Fibroblast of lung (primary cell): ENCODE measurements at regions not wholly inside any gene's neighbourhood (a gene's known extent, or its start where the extent isn't known, plus 50 kb on each side); places are given as distances from the start of the nearest gene placed in this dataset.
A peak's percentile ranks its signal among the peaks of the same experiment; 100 is the strongest.

Source experiments
- DNase-seq, 2 donors: peaks; one replicate each; pipeline versions ENCODE4 v3.0.0 to v3.0.0-alpha.2; 2010; ENCODE audit warnings: low read depth in 2 of 2
- H2AFZ ChIP-seq: 2 replicates; pipeline ENCODE4 v1.5.1; 2012; ENCODE audit warnings: low read length, control low read depth, inconsistent platforms
- H3K27ac ChIP-seq: 2 replicates; pipeline ENCODE4 v1.5.1; 2011; ENCODE audit warnings: low read length, control low read depth; ENCODE audit not compliant: insufficient read depth
- H3K27me3 ChIP-seq: 2 replicates; pipeline ENCODE4 v1.5.1; 2011; ENCODE audit warnings: mild to moderate bottlenecking, low read length; ENCODE audit not compliant: control insufficient read depth, insufficient read depth
- H3K36me3 ChIP-seq: 2 replicates; pipeline ENCODE4 v1.5.1; 2011; ENCODE audit warnings: low read length; ENCODE audit not compliant: control insufficient read depth, insufficient read depth
- H3K4me1 ChIP-seq: 2 replicates; pipeline ENCODE4 v1.5.1; 2011; ENCODE audit warnings: low read length; ENCODE audit not compliant: control insufficient read depth, insufficient read depth; ENCODE audit errors: extremely low read depth
- H3K4me2 ChIP-seq: 2 replicates; pipeline ENCODE4 v1.5.1; 2011; ENCODE audit warnings: low read length, control low read depth; ENCODE audit not compliant: insufficient read depth; ENCODE audit errors: extremely low read depth
- H3K4me3 ChIP-seq, 4 experiments: fragments of 200-600 bp in 1 of 4; sonication (generic) in 1 of 4; replicated peaks in 1 of 4; 2 replicates each; pipeline ENCODE4 v1.5.1; 2011 to 2016; ENCODE audit warnings: low read length in 4 of 4, low read depth in 3 of 4, mild to moderate bottlenecking in 3 of 4, control low read depth in 2 of 4, inconsistent platforms in 1 of 4, mixed read lengths in 1 of 4; ENCODE audit not compliant: insufficient read depth in 1 of 4; ENCODE audit errors: control extremely low read depth in 1 of 4
- H3K79me2 ChIP-seq: 2 replicates; pipeline ENCODE4 v1.5.1; 2012; ENCODE audit warnings: mild to moderate bottlenecking, low read length, inconsistent platforms; ENCODE audit not compliant: control insufficient read depth, insufficient read depth
- H3K9ac ChIP-seq: 2 replicates; pipeline ENCODE4 v1.5.1; 2011; ENCODE audit warnings: mild to moderate bottlenecking, low read length, control low read depth; ENCODE audit not compliant: insufficient read depth
- H3K9me3 ChIP-seq: 2 replicates; pipeline ENCODE4 v1.5.1; 2012; ENCODE audit warnings: low read depth, low read length; ENCODE audit not compliant: control insufficient read depth, insufficient read depth
- H4K20me1 ChIP-seq: 2 replicates; pipeline ENCODE4 v1.5.1; 2011; ENCODE audit warnings: low read length; ENCODE audit not compliant: control insufficient read depth, insufficient read depth; ENCODE audit errors: extremely low read depth
- EZH2 ChIP-seq: IDR thresholded peaks from 2 replicates; pipeline ENCODE4 v1.5.1; 2012; ENCODE audit warnings: low read length, control low read depth, mild to moderate bottlenecking; ENCODE audit errors: missing control alignments
- TF ChIP-seq, protein P1 (sequence below), 2 donors: IDR thresholded peaks in 1 of 2; conservative IDR thresholded peaks in 1 of 2; 1 replicate in 1 of 2; 2 replicates in 1 of 2; pipeline ENCODE4 v1.5.1; 2011 to 2012; ENCODE audit warnings: low read length in 2 of 2, control low read depth in 1 of 2, inconsistent platforms in 1 of 2, low read depth in 1 of 2, mild to moderate bottlenecking in 1 of 2

GRCh38 chr10:2117641-2118040 is 380.3 kb upstream of the ADARB2 start:
- H3K4me1 ChIP-seq = no peaks in the 10 kb centered on the region
- H4K20me1 ChIP-seq = no peaks in the 10 kb centered on the region
- no peak overlapping the region for H2AFZ ChIP-seq
- H3K9me3 ChIP-seq = no peaks in the 10 kb centered on the region
- H3K27me3 ChIP-seq = no peaks in the 10 kb centered on the region
- no peak overlapping the region for H3K4me2 ChIP-seq
- H3K79me2 ChIP-seq = no peaks in the 10 kb centered on the region
- TF ChIP-seq, protein P1, sequence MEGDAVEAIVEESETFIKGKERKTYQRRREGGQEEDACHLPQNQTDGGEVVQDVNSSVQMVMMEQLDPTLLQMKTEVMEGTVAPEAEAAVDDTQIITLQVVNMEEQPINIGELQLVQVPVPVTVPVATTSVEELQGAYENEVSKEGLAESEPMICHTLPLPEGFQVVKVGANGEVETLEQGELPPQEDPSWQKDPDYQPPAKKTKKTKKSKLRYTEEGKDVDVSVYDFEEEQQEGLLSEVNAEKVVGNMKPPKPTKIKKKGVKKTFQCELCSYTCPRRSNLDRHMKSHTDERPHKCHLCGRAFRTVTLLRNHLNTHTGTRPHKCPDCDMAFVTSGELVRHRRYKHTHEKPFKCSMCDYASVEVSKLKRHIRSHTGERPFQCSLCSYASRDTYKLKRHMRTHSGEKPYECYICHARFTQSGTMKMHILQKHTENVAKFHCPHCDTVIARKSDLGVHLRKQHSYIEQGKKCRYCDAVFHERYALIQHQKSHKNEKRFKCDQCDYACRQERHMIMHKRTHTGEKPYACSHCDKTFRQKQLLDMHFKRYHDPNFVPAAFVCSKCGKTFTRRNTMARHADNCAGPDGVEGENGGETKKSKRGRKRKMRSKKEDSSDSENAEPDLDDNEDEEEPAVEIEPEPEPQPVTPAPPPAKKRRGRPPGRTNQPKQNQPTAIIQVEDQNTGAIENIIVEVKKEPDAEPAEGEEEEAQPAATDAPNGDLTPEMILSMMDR (conservative IDR thresholded peaks at IDR 0.05 in 1 of 2, IDR thresholded peaks at IDR 0.05 in 1 of 2; ENCODE audit: low read depth in 1 of 2, low read length in 2 of 2) = no peak
- TF ChIP-seq EZH2 = no peak
- H3K36me3 ChIP-seq = no peaks in the 10 kb centered on the region
- no peak overlapping the region for H3K27ac ChIP-seq
- no peak overlapping the region for H3K4me3 ChIP-seq
- no peak for DNase-seq
- no peak overlapping the region for H3K9ac ChIP-seq

- H3K27ac ChIP-seq = no peak overlapping the region
- H2AFZ ChIP-seq = no peak overlapping the region
- peak; percentile 3 to 94 for DNase-seq
- H3K4me3 ChIP-seq = no peak overlapping the region
- H3K9ac ChIP-seq = no peak overlapping the region
- H3K4me1 ChIP-seq = no peaks in the 10 kb centered on the region
- H4K20me1 ChIP-seq = no peaks in the 10 kb centered on the region
- H3K9me3 ChIP-seq = no peaks in the 10 kb centered on the region
- no peaks in the 10 kb centered on the region for H3K79me2 ChIP-seq
- TF ChIP-seq, protein P1 (conservative IDR thresholded peaks at IDR 0.05 in 1 of 2, IDR thresholded peaks at IDR 0.05 in 1 of 2; ENCODE audit: low read depth in 1 of 2, low read length in 2 of 2) = no peak
- TF ChIP-seq EZH2 = no peak
- H3K4me2 ChIP-seq = no peak overlapping the region
- H3K27me3 ChIP-seq = no peaks in the 10 kb centered on the region
- H3K36me3 ChIP-seq = no peaks in the 10 kb centered on the region
These were observed 374.6 kb upstream of the ADARB2 start for GRCh38 chr10:2111965-2112364.

- Histone ChIP-seq H3K79me2 (no peaks in the 10 kb centered on the region), H4K20me1 (no peaks in the 10 kb centered on the region), H3K9ac (no peak overlapping the region), H3K4me2 (no peak overlapping the region), H2AFZ (no peak overlapping the region), H3K9me3 (no peaks in the 10 kb centered on the region), H3K4me1 (no peaks in the 10 kb centered on the region), H3K27ac (no peak overlapping the region), H3K4me3 (no peak overlapping the region), H3K36me3 (no peaks in the 10 kb centered on the region), H3K27me3 (no peaks in the 10 kb centered on the region)
- TF ChIP-seq, protein P1 (conservative IDR thresholded peaks at IDR 0.05 in 1 of 2, IDR thresholded peaks at IDR 0.05 in 1 of 2; ENCODE audit: low read depth in 1 of 2, low read length in 2 of 2) = no peak
- TF ChIP-seq EZH2 = no peak
- DNase-seq = no peak
These were observed 371.2 kb upstream of the ADARB2 start for GRCh38 chr10:2108496-2108895.
